Coronary artery (tissue), 2 donors: ENCODE measurements at regions not wholly inside any gene's neighbourhood (a gene's known extent, or its start where the extent isn't known, plus 50 kb on each side); places are given as distances from the start of the nearest gene placed in this dataset.
A peak's percentile ranks its signal among the peaks of the same experiment; 100 is the strongest.

ENCODE experiments used
- DNase-seq: peaks from one replicate; pipeline ENCODE4 v3.0.0-alpha.2; 2017; ENCODE audit warnings: low spot score
- H3K27ac ChIP-seq, 2 donors: fragments of 200-600 bp; sonication (generic); one replicate each; pipeline ENCODE4 v1.5.1; 2016 to 2019
- H3K4me3 ChIP-seq: fragments of 200-600 bp; sonication (generic); 2 replicates; pipeline ENCODE4 v1.5.1; 2016; ENCODE audit warnings: mild to moderate bottlenecking, moderate library complexity
- TF ChIP-seq, protein P1 (sequence below): fragments of 200-600 bp; sonication (generic); IDR thresholded peaks from one replicate; pipeline ENCODE4 v1.5.1; 2019; ENCODE audit warnings: antibody characterized with exemption

- H3K27ac ChIP-seq, result no peak overlapping the region
- H3K4me3 ChIP-seq, result no peak overlapping the region
- TF ChIP-seq, protein P1, sequence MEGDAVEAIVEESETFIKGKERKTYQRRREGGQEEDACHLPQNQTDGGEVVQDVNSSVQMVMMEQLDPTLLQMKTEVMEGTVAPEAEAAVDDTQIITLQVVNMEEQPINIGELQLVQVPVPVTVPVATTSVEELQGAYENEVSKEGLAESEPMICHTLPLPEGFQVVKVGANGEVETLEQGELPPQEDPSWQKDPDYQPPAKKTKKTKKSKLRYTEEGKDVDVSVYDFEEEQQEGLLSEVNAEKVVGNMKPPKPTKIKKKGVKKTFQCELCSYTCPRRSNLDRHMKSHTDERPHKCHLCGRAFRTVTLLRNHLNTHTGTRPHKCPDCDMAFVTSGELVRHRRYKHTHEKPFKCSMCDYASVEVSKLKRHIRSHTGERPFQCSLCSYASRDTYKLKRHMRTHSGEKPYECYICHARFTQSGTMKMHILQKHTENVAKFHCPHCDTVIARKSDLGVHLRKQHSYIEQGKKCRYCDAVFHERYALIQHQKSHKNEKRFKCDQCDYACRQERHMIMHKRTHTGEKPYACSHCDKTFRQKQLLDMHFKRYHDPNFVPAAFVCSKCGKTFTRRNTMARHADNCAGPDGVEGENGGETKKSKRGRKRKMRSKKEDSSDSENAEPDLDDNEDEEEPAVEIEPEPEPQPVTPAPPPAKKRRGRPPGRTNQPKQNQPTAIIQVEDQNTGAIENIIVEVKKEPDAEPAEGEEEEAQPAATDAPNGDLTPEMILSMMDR, result no peak
- DNase-seq, result peak; percentile 24
Measured at GRCh38 chr1:4087530-4088420, 187.7 kb upstream of the C1orf174 start.

GRCh38 chr1:4088676-4089075 lies 188.6 kb upstream of the C1orf174 start:
- no peak overlapping the region for H3K27ac ChIP-seq
- TF ChIP-seq, protein P1, result no peak
- peak; percentile 41 for DNase-seq
- no peak overlapping the region for H3K4me3 ChIP-seq

- peak; percentile 45 for DNase-seq
- Histone ChIP-seq H3K27ac (no peak overlapping the region), H3K4me3 (no peak overlapping the region)
- TF ChIP-seq, protein P1, result no peak
Measured at GRCh38 chr1:4089421-4090175, 189.5 kb upstream of the C1orf174 start.

DNA sequence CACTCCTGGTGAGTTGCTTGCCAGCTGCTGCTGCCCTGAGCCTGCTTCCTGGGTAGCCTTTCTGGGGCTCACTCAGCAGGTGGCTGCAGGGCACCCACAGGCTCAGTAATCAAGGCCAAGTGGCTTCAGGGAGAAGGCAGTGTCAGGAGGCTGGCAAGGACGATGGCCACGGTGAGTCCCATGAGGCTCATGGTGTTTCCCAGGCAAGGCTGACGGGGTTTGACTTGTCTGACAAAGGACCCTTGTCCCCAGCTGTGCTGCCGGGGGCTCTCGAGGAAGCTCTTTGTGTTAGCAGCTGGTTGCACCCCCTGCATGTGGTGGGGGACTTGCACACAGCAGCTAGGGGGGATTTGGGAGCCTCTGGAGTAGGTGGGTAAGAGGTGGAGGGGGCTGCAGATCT lies 190.5 kb upstream of the C1orf174 start:
- Histone ChIP-seq H3K27ac (no peak overlapping the region), H3K4me3 (no peak overlapping the region)
- TF ChIP-seq, protein P1, result no peak
- DNase-seq, result no peak

GRCh38 chr1:4090976-4091660 lies 191.0 kb upstream of the C1orf174 start:
- TF ChIP-seq, protein P1, result no peak
- H3K4me3 ChIP-seq, result no peak overlapping the region
- no peak for DNase-seq
- no peak overlapping the region for H3K27ac ChIP-seq

GRCh38 chr1:4091996-4092395 lies 191.9 kb upstream of the C1orf174 start:
- no peak overlapping the region for H3K27ac ChIP-seq
- H3K4me3 ChIP-seq, result no peak overlapping the region
- TF ChIP-seq, protein P1, result no peak
- DNase-seq, result no peak
